Coronary artery (tissue), 2 donors: ENCODE measurements at regions not wholly inside any gene's neighbourhood (a gene's known extent, or its start where the extent isn't known, plus 50 kb on each side); places are given as distances from the start of the nearest gene placed in this dataset.
"Not testable (repeated sequence)": the region's sequence is repeated elsewhere in the genome, so short reads cannot be mapped to it uniquely, and the experiment has no call there.

Experiments
- DNase-seq: peaks from one replicate; pipeline ENCODE4 v3.0.0-alpha.2; 2017; ENCODE audit warnings: low spot score
- H3K27ac ChIP-seq, 2 donors: fragments of 200-600 bp; sonication (generic); one replicate each; pipeline ENCODE4 v1.5.1; 2016 to 2019
- H3K4me3 ChIP-seq: fragments of 200-600 bp; sonication (generic); 2 replicates; pipeline ENCODE4 v1.5.1; 2016; ENCODE audit warnings: mild to moderate bottlenecking, moderate library complexity
- CTCF ChIP-seq: fragments of 200-600 bp; sonication (generic); IDR thresholded peaks from one replicate; pipeline ENCODE4 v1.5.1; 2019; ENCODE audit warnings: antibody characterized with exemption

GRCh38 chr3:16004812-16005211 lies 169.7 kb upstream of the GALNT15 start:
- Histone ChIP-seq H3K4me3 (no peak overlapping the region), H3K27ac (no peak overlapping the region)
- DNase-seq, result no peak
- TF ChIP-seq CTCF, result no peak

DNA sequence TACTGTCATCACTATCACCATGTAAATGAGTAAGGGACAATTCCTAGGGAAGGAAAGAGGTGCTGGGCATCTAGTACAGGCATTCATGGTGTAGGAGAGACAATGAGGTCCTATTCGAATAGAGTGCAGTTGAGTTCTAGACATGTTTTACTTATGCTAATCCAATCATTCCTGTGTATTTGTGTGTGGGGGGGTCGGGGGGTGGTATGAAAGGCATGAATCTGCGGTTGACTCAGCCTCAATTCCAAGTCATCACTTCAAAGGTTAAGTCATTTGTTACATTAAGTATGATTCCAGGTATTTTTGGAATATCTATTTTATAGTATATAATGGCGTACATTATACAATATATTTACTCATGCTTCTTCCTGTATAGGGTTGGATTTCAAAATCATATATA lies 163.1 kb upstream of the GALNT15 start:
- no peak overlapping the region for H3K4me3 ChIP-seq
- DNase-seq, result no peak
- no peak overlapping the region for H3K27ac ChIP-seq
- no peak for TF ChIP-seq CTCF

DNA sequence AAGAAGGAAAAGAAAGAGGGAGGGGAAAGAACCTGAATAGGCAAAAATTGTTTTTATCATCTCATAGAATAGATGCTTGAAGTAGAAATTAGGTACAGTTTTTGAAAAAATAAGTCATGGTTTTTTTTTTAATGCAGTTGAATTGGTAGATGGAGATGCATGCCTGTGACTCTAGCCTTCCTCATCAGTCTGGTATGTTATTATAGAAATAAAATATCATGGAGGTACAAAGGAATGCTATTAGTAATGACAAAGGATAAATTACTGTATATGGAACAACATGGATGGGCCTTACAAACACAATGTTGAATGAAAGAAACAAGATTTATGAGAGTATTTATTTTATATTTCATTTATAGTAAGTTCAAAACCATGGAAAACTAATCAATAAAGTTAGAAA lies 162.4 kb upstream of the GALNT15 start:
- no peak for DNase-seq
- Histone ChIP-seq H3K4me3 (no peak overlapping the region), H3K27ac (no peak overlapping the region)
- no peak for TF ChIP-seq CTCF

DNA sequence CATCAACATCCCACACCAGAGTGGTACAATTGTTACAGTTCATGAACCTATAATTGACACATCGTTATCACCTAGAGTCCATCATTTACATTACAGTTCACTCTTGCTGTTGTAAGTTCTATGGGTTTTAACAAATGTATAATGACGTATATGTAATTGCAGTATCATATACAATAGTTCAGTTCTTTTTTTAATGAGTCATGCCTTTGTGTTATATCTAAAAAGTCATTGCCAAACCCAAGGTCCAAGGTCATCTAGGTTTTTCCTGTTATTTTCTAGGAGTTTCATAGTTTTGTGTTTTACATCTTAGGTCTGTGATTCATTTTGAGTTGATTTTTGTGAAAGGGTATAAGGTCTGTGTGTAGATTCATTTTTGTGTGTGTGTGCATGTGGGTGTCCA lies 160.9 kb upstream of the GALNT15 start:
- H3K4me3 ChIP-seq, result no peak overlapping the region
- TF ChIP-seq CTCF, result no peak
- DNase-seq, result no peak
- H3K27ac ChIP-seq, result no peak overlapping the region

DNA sequence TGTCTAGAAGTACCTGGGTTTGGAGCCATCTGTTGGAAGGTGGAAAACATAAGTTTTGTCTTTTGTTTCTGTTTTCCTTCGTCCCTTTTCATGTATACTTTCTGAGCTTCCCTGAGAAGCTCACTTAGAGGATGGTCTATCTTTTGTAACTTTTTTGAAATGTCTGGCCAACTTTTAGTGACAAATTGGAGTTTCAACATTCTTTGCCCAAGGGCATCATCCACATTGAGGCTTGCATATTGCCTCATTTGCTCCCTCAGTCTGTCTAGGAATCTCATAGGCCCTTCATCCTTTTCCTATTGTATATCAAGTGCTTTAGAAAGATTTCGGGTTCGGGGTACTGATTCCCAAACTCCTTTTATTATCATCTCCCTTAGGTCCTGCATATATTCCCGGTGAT lies 152.7 kb upstream of the GALNT15 start:
- H3K27ac ChIP-seq, H3K4me3 ChIP-seq, DNase-seq: not testable (repeated sequence)

DNA sequence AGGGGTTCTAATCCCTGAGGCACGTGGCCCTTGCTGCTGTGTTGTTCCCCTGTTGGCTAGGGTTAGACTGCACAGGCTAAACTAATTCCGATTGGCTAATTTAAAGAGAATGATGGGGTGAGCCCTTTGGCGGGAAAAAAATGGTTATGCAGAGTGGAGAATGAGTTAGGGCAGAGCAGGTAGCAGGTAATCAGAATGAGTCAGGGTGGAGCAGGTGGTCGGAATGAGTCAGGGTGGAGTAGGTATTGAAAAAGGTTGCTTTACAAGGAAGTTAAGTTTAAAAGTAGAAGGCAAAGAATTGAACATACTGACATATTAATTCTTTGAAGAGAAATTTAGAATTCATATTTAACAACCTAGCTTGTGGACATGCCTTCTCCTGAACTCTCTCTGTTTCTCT lies 150.6 kb upstream of the GALNT15 start:
- not testable (repeated sequence) for DNase-seq, H3K4me3 ChIP-seq, H3K27ac ChIP-seq

GRCh38 chr3:16024548-16024947 lies 149.9 kb upstream of the GALNT15 start:
- DNase-seq, result no peak
- Histone ChIP-seq H3K4me3 (no peak overlapping the region), H3K27ac (no peak overlapping the region)
- TF ChIP-seq CTCF, result no peak

GRCh38 chr3:16026753-16027152 lies 147.7 kb upstream of the GALNT15 start:
- Histone ChIP-seq H3K27ac (no peak overlapping the region), H3K4me3 (no peak overlapping the region)
- DNase-seq, result no peak
- no peak for TF ChIP-seq CTCF
